Globus pallidus (tissue), 1 donor: ENCODE measurements at regions not wholly inside any gene's neighbourhood (a gene's known extent, or its start where the extent isn't known, plus 50 kb on each side); places are given as distances from the start of the nearest gene placed in this dataset.

Source experiments
- DNase-seq: peaks from one replicate; pipeline ENCODE4 v3.0.0-alpha.2; 2015; ENCODE audit warnings: low spot score

- no peak for DNase-seq
These were observed 79.0 kb upstream of the TACR1 start for GRCh38 chr2:75278314-75278713.

DNA sequence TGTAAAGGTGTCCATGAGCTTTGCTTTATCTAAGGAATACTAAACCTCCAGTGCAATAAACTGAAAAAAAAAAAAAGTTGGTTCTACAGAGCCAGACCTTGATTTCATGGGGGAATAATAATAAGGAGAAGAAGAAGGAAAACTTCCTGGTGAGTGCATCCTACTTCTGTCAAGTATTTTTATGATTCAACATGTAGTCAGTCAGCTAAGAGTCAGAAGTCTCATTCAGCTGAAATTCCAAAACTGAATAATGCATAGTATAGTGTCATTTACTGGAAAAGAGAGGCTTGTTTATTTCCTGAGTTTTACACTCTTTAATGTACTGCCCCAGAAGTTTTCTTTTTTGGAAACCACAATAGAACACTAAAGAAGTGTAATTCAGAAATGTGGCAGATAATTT lies 77.8 kb upstream of the TACR1 start:
- DNase-seq, result no peak

GRCh38 chr2:75276093-75277029 lies 77.0 kb upstream of the TACR1 start:
- no peak for DNase-seq

DNA sequence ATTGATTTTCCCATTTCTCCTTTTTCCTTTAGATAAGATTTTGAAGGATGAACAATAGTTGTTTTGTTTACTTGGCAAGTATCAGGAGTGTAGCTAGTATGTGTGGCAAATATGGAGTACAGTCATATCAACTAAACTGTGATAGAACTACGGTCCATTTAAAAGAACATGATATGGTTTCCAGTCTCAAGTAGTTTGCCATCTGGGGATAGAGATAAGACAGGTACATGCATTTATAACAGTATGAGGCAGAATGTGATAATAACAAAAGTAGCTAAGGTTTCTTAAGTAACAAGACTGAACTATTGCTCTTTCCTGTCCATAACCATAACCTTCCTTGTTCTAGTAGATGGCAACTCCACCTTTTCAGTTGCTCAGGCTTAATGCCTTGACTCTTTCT lies 75.6 kb upstream of the TACR1 start:
- DNase-seq, result no peak

GRCh38 chr2:75268112-75268511 lies 68.8 kb upstream of the TACR1 start:
- DNase-seq, result no peak

- no peak for DNase-seq
These were observed 62.6 kb upstream of the TACR1 start for GRCh38 chr2:75261923-75262322.

DNA sequence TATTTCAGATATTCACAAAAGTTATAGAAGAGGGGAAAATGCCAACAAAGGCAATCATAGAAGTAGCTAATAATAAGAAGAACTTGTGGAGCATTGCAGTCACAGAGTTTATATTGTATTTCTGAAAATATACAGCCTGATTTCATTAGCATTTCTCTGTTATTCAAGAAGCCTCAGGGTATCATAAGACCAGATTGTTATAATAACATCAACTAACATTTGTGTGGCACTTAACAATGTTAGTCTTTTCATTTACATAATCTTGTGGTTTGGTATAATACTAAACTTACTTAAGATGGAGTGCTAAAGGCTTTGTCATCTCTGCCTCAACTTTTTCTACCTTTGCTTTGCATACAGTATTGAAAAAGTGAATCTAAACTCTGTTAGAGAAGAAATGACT lies 61.6 kb upstream of the TACR1 start:
- DNase-seq, result no peak

GRCh38 chr2:75258620-75259019 lies 59.3 kb upstream of the TACR1 start:
- no peak for DNase-seq

- DNase-seq, result no peak
These were observed 57.2 kb upstream of the TACR1 start for GRCh38 chr2:75256485-75256884.

GRCh38 chr2:75253526-75253925 lies 54.2 kb upstream of the TACR1 start:
- no peak for DNase-seq

GRCh38 chr2:75251896-75252295 lies 52.6 kb upstream of the TACR1 start:
- DNase-seq, result no peak
